ENCODE measurements at regions not wholly inside any gene's neighbourhood (a gene's known extent, or its start where the extent isn't known, plus 50 kb on each side); places are given as distances from the start of the nearest gene placed in this dataset.

- TF ChIP-seq CTCF (IDR thresholded peaks at IDR 0.05) (no peak), POLR2A (IDR thresholded peaks at IDR 0.05) (no peak)
Measured at GRCh38 chr13:87851410-87851809, 180.2 kb downstream of the SLITRK5 start.

Measured in thyroid gland (tissue), 4 donors.